HCT116 (cell line): ENCODE measurements at regions not wholly inside any gene's neighbourhood (a gene's known extent, or its start where the extent isn't known, plus 50 kb on each side); places are given as distances from the start of the nearest gene placed in this dataset.
"Not testable (repeated sequence)": the region's sequence is repeated elsewhere in the genome, so short reads cannot be mapped to it uniquely, and the experiment has no call there.

Experiments used
- CEBPB ChIP-seq: IDR thresholded peaks from 2 replicates; pipeline ENCODE4 v1.6.1; 2012; ENCODE audit warnings: low read depth
- CTCF ChIP-seq, 3 experiments: fragments of 200-600 bp in 1 of 3; sonication (generic) in 1 of 3; IDR thresholded peaks in 2 of 3; conservative IDR thresholded peaks in 1 of 3; 2 replicates each; pipeline ENCODE4 v1.5.1; 2012 to 2017; ENCODE audit warnings: low read depth in 2 of 3, low read length in 2 of 3, antibody characterized with exemption in 1 of 3, borderline replicate concordance in 1 of 3, control low read depth in 1 of 3, mild to moderate bottlenecking in 1 of 3, mixed read lengths in 1 of 3, mixed run types in 1 of 3, moderate library complexity in 1 of 3; ENCODE audit not compliant: insufficient read depth in 1 of 3
- ELF1 ChIP-seq: IDR thresholded peaks from 2 replicates; pipeline ENCODE4 v1.6.1; 2012; ENCODE audit warnings: low read depth, borderline replicate concordance
- JUND ChIP-seq: IDR thresholded peaks from 2 replicates; pipeline ENCODE4 v1.6.1; 2012
- POLR2A ChIP-seq: IDR thresholded peaks from 2 replicates; pipeline ENCODE4 v1.7.0; 2011; ENCODE audit warnings: borderline replicate concordance; ENCODE audit not compliant: insufficient read depth, insufficient read length; ENCODE audit errors: extremely low read depth
- REST ChIP-seq: IDR thresholded peaks from 2 replicates; pipeline ENCODE4 v1.6.1; 2012; ENCODE audit warnings: low read depth
- YY1 ChIP-seq: IDR thresholded peaks from 2 replicates; pipeline ENCODE4 v1.6.1; 2011; ENCODE audit warnings: low read length, low read depth, moderate library complexity, mild to moderate bottlenecking; ENCODE audit not compliant: insufficient replicate concordance; ENCODE audit errors: extremely low read depth

DNA sequence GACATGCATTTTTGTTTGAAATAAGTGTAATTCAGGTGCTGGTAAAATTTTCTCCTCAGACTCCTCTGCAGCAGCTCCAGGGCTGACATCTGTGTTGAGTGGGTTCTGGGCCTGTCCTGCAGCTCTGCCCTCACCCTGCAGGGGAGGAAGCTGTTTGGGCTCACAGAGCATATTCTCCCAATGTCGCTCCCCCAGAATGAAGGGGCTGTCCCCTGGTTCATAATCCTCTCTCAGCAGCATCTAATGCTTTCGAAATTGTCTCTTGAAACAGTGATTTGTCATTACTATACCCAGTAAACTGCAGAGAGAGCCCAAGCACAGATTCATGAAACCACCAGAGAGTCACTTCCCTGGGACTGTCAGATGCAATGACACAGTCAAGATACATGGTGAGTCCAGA lies 606.7 kb downstream of the TMEM121 start:
- not testable (repeated sequence) for TF ChIP-seq CTCF (IDR thresholded peaks at IDR 0.05 in 2 of 3, conservative IDR thresholded peaks at IDR 0.05 in 1 of 3; ENCODE audit: borderline replicate concordance in 1 of 3, insufficient read depth in 1 of 3, low read depth in 2 of 3, low read length in 2 of 3); JUND; YY1; REST; CEBPB; ELF1; POLR2A
